Smooth muscle cell (in vitro differentiated cells): ENCODE measurements at regions not wholly inside any gene's neighbourhood (a gene's known extent, or its start where the extent isn't known, plus 50 kb on each side); places are given as distances from the start of the nearest gene placed in this dataset.

Source experiments
- DNase-seq: peaks from one replicate; lab custom pipeline; 2025; ENCODE audit not compliant: unreplicated experiment; lab: John Stamatoyannopoulos, UW
- H2AFZ ChIP-seq: fragments of 200-600 bp; sonication (generic); 2 replicates; pipeline ENCODE4 v1.6.0; 2016; ENCODE audit warnings: antibody characterized with exemption, low read depth, mild to moderate bottlenecking
- H3F3A ChIP-seq: fragments of 200-600 bp; sonication (generic); 2 replicates; pipeline ENCODE4 v1.6.0; 2017; ENCODE audit warnings: antibody characterized with exemption, low read depth
- H3K27ac ChIP-seq: fragments of 200-600 bp; sonication (generic); 2 replicates; pipeline ENCODE4 v1.5.1; 2016; ENCODE audit warnings: low read depth, mild to moderate bottlenecking
- H3K27me3 ChIP-seq: fragments of 200-600 bp; sonication (generic); 2 replicates; pipeline ENCODE4 v1.6.1; 2016; ENCODE audit warnings: low read depth, mild to moderate bottlenecking
- H3K36me3 ChIP-seq: fragments of 200-600 bp; sonication (generic); 2 replicates; pipeline ENCODE4 v1.5.1; 2016; ENCODE audit warnings: low read depth
- H3K4me1 ChIP-seq: fragments of 200-600 bp; sonication (generic); 2 replicates; pipeline ENCODE4 v1.5.1; 2016; ENCODE audit warnings: low read depth
- H3K4me2 ChIP-seq: fragments of 200-600 bp; sonication (generic); 2 replicates; pipeline ENCODE4 v1.6.0; 2016; ENCODE audit warnings: mild to moderate bottlenecking
- H3K4me3 ChIP-seq: fragments of 200-600 bp; sonication (generic); 2 replicates; pipeline ENCODE4 v1.5.1; 2016; ENCODE audit warnings: mild to moderate bottlenecking
- H3K79me2 ChIP-seq: fragments of 200-600 bp; sonication (generic); 2 replicates; pipeline ENCODE4 v1.6.0; 2016; ENCODE audit warnings: low read depth, mild to moderate bottlenecking
- H3K9ac ChIP-seq: fragments of 200-600 bp; sonication (generic); 2 replicates; pipeline ENCODE4 v1.6.0; 2016; ENCODE audit warnings: low read depth
- H3K9me3 ChIP-seq: fragments of 200-600 bp; sonication (generic); replicated peaks from 2 replicates; pipeline ENCODE4 v1.5.1; 2016; ENCODE audit warnings: low read depth
- H4K20me1 ChIP-seq: fragments of 200-600 bp; sonication (generic); 2 replicates; pipeline ENCODE4 v1.6.0; 2016; ENCODE audit warnings: low read depth
- CTCF ChIP-seq: fragments of 200-600 bp; sonication (generic); IDR thresholded peaks from 2 replicates; pipeline ENCODE4 v1.5.1; 2017; ENCODE audit warnings: borderline replicate concordance, mild to moderate bottlenecking, antibody characterized with exemption; ENCODE audit not compliant: insufficient read depth, poor library complexity, severe bottlenecking
- WGBS: methylation state at CpG from one replicate; pipeline ENCODE4 v1.1.7; 2016; ENCODE audit warnings: low lambda C conversion rate; 5-methylcytosine and 5-hydroxymethylcytosine counted together

- no peak overlapping the region for H3K4me3 ChIP-seq
- 80% methylated on average over 4 of the region's 4 CpGs for WGBS
- no peak overlapping the region for H3K9ac ChIP-seq
- no peaks in the 10 kb centered on the region for H3K36me3 ChIP-seq
- DNase-seq: no peak
- no peak overlapping the region for H3K4me2 ChIP-seq
- peaks cover 31% of the 10 kb centered on the region for H3K27me3 ChIP-seq
- TF ChIP-seq CTCF: peak; percentile 37
- no peak overlapping the region for H3K27ac ChIP-seq
- H3K4me1 ChIP-seq: no peaks in the 10 kb centered on the region
- no peaks in the 10 kb centered on the region for H3K9me3 ChIP-seq
- no peaks in the 10 kb centered on the region for H3F3A ChIP-seq
- H4K20me1 ChIP-seq: no peaks in the 10 kb centered on the region
- H3K79me2 ChIP-seq: no peaks in the 10 kb centered on the region
- no peak overlapping the region for H2AFZ ChIP-seq
These were observed 388.5 kb downstream of the CNTNAP4 start for GRCh38 chr16:76665571-76666275.

GRCh38 chr16:76668207-76668725 is 391.1 kb downstream of the CNTNAP4 start:
- TF ChIP-seq CTCF: no peak
- H3K4me1 ChIP-seq: no peaks in the 10 kb centered on the region
- DNase-seq: no peak
- H3K9me3 ChIP-seq: no peaks in the 10 kb centered on the region
- H3K27ac ChIP-seq: no peak overlapping the region
- no peak overlapping the region for H3K9ac ChIP-seq
- H2AFZ ChIP-seq: no peak overlapping the region
- no peaks in the 10 kb centered on the region for H3F3A ChIP-seq
- H3K4me2 ChIP-seq: no peak overlapping the region
- no peak overlapping the region for H3K4me3 ChIP-seq
- peaks cover 18% of the 10 kb centered on the region for H3K27me3 ChIP-seq
- no peaks in the 10 kb centered on the region for H3K36me3 ChIP-seq
- WGBS: 80% methylated on average over 8 of the region's 8 CpGs
- H3K79me2 ChIP-seq: no peaks in the 10 kb centered on the region
- H4K20me1 ChIP-seq: no peaks in the 10 kb centered on the region

- Histone ChIP-seq H3K79me2 (no peaks in the 10 kb centered on the region), H3F3A (no peaks in the 10 kb centered on the region)
- WGBS: 89% methylated on average over 3 of the region's 3 CpGs
These were observed 392.1 kb downstream of the CNTNAP4 start for GRCh38 chr16:76669288-76669687.

More at GRCh38 chr16:76669288-76669687, 392.1 kb downstream of the CNTNAP4 start:
- H3K4me3 ChIP-seq: no peak overlapping the region
- no peaks in the 10 kb centered on the region for H4K20me1 ChIP-seq
- DNase-seq: no peak
- no peak overlapping the region for H2AFZ ChIP-seq
- H3K9me3 ChIP-seq: no peaks in the 10 kb centered on the region
- H3K27me3 ChIP-seq: peaks cover 8% of the 10 kb centered on the region
- H3K9ac ChIP-seq: no peak overlapping the region
- no peaks in the 10 kb centered on the region for H3K4me1 ChIP-seq
- no peak overlapping the region for H3K27ac ChIP-seq
- H3K36me3 ChIP-seq: no peaks in the 10 kb centered on the region
- TF ChIP-seq CTCF: no peak
- H3K4me2 ChIP-seq: no peak overlapping the region
